ENCODE measurements at regions not wholly inside any gene's neighbourhood (a gene's known extent, or its start where the extent isn't known, plus 50 kb on each side); places are given as distances from the start of the nearest gene placed in this dataset.

GRCh38 chr16:8146256-8147012 is 443.9 kb downstream of the TMEM114 start:
- Histone ChIP-seq H3K27me3 (ENCODE audit: control insufficient read depth, insufficient read depth, low read length) (no peaks in the 10 kb centered on the region), H3K36me3 (ENCODE audit: control insufficient read depth, insufficient read depth, low read length) (no peaks in the 10 kb centered on the region), H3K4me3 (ENCODE audit: low read depth, low read length) (no peak overlapping the region)
- DNase-seq (ENCODE audit: low read depth) = no peak
- CTCF ChIA-PET = no interaction called here
- POLR2A ChIA-PET = no interaction called here
- TF ChIP-seq CTCF (IDR thresholded peaks at IDR 0.05; ENCODE audit: insufficient read depth, low read depth, low read length) = no peak

- TF ChIP-seq CTCF (IDR thresholded peaks at IDR 0.05; ENCODE audit: insufficient read depth, low read depth, low read length) = no peak
- Histone ChIP-seq H3K36me3 (ENCODE audit: control insufficient read depth, insufficient read depth, low read length) (no peaks in the 10 kb centered on the region), H3K4me3 (ENCODE audit: low read depth, low read length) (no peak overlapping the region), H3K27me3 (ENCODE audit: control insufficient read depth, insufficient read depth, low read length) (no peaks in the 10 kb centered on the region)
- DNase-seq (ENCODE audit: low read depth) = no peak
- ChIA-PET POLR2A (no interaction called here), CTCF (interaction anchor here (0.7 kb wide), 1 partner anchor 38 kb away, joined by 3 read pairs; no protein-coding TSS in a partner anchor)
Measured at GRCh38 chr16:8138666-8139065, 451.6 kb downstream of the TMEM114 start.

- no peak for DNase-seq (ENCODE audit: low read depth)
- Histone ChIP-seq H3K27me3 (ENCODE audit: control insufficient read depth, insufficient read depth, low read length) (no peaks in the 10 kb centered on the region), H3K4me3 (ENCODE audit: low read depth, low read length) (no peak overlapping the region), H3K36me3 (ENCODE audit: control insufficient read depth, insufficient read depth, low read length) (no peaks in the 10 kb centered on the region)
- no peak for TF ChIP-seq CTCF (IDR thresholded peaks at IDR 0.05; ENCODE audit: insufficient read depth, low read depth, low read length)
- ChIA-PET CTCF (no interaction called here), POLR2A (no interaction called here)
Measured at GRCh38 chr16:8137606-8138005, 452.7 kb downstream of the TMEM114 start.

- DNase-seq (ENCODE audit: low read depth) = no peak
- Histone ChIP-seq H3K36me3 (ENCODE audit: control insufficient read depth, insufficient read depth, low read length) (no peaks in the 10 kb centered on the region), H3K27me3 (ENCODE audit: control insufficient read depth, insufficient read depth, low read length) (no peaks in the 10 kb centered on the region), H3K4me3 (ENCODE audit: low read depth, low read length) (no peak overlapping the region)
- CTCF ChIA-PET = no interaction called here
- POLR2A ChIA-PET = no interaction called here
- no peak for TF ChIP-seq CTCF (IDR thresholded peaks at IDR 0.05; ENCODE audit: insufficient read depth, low read depth, low read length)
Measured at GRCh38 chr16:8130197-8130596, 460.1 kb downstream of the TMEM114 start.

GRCh38 chr16:8127070-8127469 is 463.2 kb downstream of the TMEM114 start:
- no peak for DNase-seq (ENCODE audit: low read depth)
- no peak for TF ChIP-seq CTCF (IDR thresholded peaks at IDR 0.05; ENCODE audit: insufficient read depth, low read depth, low read length)
- CTCF ChIA-PET = no interaction called here

More at GRCh38 chr16:8127070-8127469, 463.2 kb downstream of the TMEM114 start:
- Histone ChIP-seq H3K4me3 (ENCODE audit: low read depth, low read length) (no peak overlapping the region), H3K27me3 (ENCODE audit: control insufficient read depth, insufficient read depth, low read length) (no peaks in the 10 kb centered on the region), H3K36me3 (ENCODE audit: control insufficient read depth, insufficient read depth, low read length) (no peaks in the 10 kb centered on the region)
- POLR2A ChIA-PET = no interaction called here
